NCI-H69 (cell line): ENCODE measurements at regions not wholly inside any gene's neighbourhood (a gene's known extent, or its start where the extent isn't known, plus 50 kb on each side); places are given as distances from the start of the nearest gene placed in this dataset.

Source experiments
- DNase-seq: peaks from one replicate; lab custom pipeline; 2025; lab: John Stamatoyannopoulos, UW

GRCh38 chr4:188197566-188197965, 58.3 kb downstream of the TRIML1 start:
- DNase-seq = no peak

DNA sequence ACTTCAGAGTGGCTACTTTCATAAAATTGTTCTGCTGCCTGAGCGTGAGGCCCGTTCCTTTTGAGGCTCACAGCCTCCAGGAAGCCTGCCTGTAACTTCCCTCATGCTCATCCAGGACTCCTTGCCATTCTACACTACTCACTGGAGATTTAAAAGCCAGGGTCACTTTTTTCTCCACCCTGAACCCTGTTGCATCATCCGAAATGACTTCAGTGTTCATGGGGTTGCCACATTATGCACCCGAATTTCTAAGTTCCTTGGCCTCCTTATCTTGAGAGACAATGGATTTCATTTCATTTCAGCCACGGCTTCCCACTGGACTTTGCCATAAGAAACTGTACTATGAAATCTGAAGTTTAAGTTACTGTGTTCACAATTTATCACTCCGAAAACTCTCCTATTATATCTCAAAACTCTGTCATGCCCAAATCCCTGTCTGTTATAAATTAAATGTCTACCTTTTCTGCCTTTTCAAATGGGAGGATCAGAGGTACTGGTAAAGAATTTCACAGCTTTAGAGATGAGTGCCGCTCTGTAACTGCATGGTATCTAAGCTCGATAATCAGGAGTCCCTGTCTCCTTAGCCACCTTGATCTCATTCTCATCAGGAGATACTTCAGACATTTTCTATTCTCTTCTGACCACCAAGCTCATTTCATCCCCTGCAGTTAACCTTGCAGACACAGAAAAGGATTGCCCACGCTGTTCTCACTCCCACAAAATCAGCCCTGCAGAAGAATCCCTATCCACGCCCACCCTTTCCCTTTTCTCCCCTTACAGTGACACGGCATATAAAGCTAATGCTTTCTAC, 59.9 kb downstream of the TRIML1 start:
- no peak for DNase-seq

DNA sequence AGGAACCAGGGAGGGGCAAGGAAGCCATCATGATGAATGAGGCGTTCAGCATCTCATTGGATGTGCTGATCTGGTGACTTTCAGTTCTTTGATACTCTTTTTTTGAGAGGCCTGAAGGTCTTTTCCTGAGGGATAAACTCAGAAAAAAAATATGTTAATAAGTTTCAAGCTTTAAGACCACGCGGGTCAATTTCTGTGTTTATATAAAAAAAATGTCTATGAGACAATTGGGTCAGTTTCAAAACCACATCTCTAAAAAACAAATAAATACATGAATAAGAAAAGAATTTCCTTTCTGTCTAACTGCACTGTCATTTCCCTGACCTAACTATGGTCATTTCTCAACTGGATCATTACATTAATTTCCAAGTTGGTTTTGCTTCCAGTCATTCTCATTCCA, 62.6 kb downstream of the TRIML1 start:
- no peak for DNase-seq

- no peak for DNase-seq
Measured at GRCh38 chr4:188206783-188207182, 67.5 kb downstream of the TRIML1 start.

DNA sequence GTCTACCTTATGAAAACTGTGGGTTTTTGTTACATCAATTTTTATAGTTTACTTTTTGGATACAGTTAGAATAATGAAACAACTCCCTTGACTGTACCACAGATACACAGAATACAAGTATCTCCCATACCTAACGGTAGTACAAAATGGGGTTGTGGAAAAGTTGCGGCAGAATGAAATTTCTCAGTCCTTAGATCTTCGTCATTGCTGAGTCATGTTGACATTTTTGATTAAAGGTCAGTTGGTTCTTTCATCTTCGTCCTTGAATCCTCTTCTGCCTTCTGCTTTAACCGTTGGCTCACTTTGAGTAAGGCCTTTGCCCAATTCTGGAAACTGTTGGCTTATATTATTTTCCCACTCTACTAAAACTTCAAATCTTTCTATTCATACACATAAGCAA, 75.6 kb downstream of the TRIML1 start:
- DNase-seq = no peak

DNA sequence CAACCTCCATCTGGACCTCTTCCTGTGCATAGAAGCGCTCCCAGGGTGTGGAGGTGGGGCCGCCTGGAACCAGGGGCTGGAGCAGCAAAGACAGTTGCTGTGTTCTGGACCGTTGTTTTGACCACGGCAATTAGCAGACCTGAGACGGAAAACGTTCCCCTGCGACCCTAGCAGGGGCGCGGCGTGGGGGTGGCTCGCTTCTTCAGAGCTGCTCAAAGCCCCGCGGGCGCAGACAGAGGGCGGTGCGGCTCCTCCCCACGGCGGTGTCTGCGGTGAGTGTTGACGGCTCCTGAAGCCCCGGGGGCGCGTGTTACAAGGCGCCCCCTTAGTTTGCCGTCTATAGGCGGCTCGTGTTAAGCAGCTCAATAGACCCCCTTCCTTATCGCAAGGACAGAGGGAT, 79.2 kb downstream of the TRIML1 start:
- peak; percentile 66 for DNase-seq

DNA sequence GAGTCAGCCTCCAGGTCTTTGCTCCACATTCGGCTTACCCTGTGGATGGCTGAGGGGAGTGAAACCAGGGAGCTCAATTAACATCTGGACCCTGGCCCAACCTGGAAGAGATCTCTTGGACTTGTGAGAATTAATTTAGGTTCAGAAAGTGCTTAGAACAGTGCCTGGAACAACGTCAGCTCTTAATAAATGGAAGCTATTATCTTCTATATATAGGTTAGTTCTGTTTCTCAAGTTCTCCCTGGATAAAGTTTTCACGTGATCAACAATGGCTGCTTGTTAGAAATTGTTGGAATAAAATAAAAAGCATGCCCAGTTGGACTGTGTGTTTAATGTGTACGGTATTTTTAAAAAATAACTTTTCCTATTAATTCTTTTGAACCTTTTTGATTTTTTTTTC, 80.8 kb downstream of the TRIML1 start:
- no peak for DNase-seq

DNA sequence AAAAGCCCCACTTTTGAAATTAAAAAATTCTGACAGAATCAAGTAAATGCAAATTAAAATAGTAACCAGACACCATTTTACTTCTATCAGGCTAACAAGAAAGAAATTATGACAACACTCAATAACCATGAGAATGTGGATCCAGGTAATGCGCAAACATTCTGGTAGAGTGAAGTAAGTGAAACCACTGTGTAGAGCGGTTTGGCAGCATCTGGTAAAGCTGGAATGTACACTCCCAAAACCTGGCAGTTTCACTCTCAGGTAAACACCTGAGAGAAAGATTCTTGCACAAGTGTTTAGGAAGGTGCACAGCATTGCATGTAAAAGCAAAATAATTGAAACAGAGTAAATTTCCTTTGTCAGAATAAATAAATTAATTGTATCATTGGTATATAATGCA, 81.8 kb downstream of the TRIML1 start:
- no peak for DNase-seq

- no peak for DNase-seq
Measured at GRCh38 chr4:188228279-188228678, 89.0 kb downstream of the TRIML1 start.

DNA sequence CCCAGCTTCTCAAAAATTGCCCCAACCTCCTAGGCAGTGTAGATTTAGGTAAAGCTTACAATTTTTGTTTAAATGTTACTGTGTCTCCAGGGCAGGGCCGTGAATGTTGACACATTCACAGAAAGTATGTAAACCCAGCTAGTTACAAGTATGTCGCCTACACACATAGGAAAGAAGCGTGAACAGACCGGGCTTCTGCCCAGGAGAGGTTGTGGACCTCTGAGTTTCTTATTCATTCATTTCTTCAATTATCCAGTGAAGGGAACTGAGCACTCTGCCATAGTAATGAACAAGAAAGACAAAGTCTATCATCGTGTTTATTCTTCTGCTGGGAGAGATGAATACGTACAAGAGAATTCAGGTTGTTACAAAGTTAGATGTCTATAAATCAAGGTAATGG, 93.2 kb downstream of the TRIML1 start:
- DNase-seq = no peak

DNA sequence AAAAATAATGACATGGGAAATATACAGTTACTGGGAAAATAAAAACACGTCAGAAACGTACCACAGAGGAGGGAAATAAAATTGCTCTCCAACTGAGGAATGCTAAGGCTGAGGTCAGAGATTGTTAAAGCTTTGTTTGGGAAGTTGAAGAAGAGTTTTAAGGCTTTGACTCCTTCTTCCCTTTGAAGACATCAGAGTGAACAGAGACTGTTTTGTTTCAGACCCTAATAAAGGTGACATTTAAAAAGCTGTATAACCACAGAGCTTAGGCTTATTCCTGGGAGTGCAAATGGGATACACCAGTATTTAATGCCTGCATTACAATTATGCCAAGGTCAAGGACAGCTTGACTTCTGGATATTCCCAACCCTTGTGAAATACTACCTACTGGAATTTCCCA, 102.8 kb downstream of the TRIML1 start:
- DNase-seq = no peak

DNA sequence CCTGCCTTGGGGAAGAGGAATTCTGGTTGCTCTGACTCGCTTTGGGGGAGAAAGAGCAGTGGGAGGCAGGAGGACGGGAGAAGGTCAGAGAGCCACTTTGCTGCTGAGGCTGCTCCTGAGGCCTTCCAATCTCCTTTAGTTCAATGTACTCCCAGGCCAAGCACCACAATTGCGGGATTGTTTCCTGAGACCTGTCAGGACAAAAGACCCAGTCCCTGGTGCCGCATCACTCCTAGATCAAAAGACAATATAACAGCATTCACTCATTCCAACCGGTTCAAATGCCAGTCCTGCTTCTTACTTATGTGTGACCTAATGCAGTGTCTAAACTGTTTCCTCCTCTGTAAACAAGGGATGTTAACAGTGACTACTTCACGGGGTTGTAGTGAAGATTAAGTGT, 106.4 kb downstream of the TRIML1 start:
- DNase-seq = no peak

- DNase-seq = peak; percentile 1
Measured at GRCh38 chr4:188246488-188246887, 107.2 kb downstream of the TRIML1 start.

- no peak for DNase-seq
Measured at GRCh38 chr4:188254211-188254610, 115.0 kb downstream of the TRIML1 start.

DNA sequence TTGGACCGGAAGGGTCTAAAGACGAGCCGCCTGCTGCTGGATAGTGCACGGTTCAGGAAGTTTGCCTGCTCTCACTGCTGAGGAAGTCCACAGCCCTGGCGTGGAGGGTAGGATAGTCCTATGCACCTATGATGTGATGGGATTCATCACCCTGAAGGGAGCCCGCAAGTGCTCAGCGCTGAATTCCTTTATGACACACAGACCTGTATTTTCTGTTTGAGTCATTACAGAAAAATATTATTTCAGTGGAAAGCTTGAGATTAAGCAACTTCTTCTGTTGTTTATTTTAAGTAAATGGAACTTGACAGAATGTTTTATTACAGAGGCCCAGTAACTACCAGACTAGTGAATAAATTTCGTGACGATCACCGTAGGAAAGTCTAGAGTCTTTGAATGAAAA, 123.2 kb downstream of the TRIML1 start:
- DNase-seq = no peak

- DNase-seq = no peak
Measured at GRCh38 chr4:188263321-188263720, 124.1 kb downstream of the TRIML1 start.

DNA sequence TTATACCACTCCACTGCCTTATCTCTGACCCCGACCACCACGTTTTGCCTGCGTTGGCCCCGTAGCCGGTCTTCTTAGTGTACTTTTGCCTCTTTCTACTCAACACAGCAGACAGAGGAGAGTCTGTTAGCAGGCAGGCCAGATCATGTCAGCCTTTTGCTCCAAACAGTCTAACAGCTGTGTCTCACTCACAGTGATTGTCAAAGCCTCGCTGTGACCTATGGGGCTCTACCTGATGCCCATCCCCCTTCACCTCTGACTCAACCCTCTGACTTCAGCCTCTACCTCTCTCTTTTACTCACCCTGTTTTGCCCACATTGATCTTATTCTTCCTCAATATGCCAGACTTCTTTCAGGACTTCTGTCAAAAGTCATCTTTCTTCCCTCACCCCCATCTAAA, 127.1 kb downstream of the TRIML1 start:
- DNase-seq = no peak

DNA sequence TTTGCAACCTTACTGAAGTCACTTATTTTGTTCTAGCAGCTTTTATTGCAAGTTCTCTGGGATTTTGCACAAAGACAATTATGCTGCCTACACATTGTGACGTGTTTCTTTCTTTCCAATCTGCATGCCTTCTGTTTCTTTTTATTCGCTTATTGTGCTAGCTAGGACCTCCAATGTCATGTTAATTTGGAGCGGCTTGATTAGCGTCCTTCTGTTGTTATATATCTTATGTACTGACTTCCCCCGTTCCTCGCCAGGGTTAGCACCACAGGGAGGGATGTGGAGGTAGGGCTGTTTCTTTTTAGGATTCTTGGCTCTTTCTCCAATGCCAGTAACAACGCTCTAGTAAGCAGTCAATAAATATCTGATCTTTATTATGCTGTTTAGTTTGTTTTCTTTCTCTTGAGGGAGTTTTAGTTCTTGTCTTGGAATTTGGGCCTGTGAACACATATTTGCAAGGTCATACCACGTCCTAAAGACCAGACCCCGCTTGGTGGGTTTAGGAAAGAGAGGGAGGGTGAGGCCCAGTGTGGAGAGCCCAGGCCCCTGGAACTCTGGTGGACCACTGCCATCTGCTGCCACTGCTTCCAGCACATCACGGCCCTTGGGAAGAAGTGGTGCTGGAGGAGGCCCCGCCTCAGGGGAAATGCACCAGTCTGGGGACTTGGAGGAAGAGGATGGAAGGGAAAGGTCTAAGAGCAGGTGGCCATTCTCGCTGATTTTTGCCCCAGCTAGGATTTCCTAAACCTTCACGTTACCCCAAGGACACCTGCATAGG, 129.1 kb downstream of the TRIML1 start:
- no peak for DNase-seq

DNA sequence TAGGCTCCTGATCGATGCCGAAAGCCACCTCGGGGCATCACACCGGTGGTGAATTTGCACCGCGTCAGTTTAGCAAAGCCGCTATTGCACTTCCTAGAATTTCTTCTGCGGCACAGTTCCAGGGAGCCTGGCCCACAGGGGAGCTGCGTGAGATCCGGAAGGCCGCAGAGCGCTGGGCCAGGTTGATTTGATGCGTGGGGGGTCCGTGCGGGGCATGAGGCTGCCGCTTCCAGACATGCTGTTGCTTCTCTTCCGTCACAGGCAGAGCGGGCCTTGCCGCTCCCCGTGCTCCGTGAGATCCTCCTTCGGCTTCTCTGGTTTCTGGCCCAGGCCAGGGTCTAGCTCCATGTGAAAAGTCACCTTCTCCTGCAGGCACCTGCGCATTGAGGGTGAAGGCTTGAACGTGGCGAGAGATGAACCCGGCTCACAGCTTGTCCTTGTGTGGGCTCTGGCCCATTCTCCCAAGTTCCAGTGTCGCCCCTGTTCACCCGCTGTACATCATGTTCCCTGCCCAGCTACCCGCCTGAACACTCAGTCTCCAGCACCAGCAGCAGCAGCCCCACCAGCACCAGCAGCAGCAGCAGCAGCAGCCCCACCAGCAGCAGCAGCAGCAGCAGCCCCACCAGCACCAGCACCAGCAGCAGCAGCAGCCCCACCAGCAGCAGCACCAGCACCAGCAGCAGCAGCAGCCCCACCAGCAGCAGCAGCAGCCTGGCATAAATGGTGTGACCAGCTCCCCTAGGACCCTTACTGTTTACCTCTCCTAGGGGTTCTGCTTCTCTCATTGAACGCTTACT, 131.2 kb downstream of the TRIML1 start:
- DNase-seq = no peak

DNA sequence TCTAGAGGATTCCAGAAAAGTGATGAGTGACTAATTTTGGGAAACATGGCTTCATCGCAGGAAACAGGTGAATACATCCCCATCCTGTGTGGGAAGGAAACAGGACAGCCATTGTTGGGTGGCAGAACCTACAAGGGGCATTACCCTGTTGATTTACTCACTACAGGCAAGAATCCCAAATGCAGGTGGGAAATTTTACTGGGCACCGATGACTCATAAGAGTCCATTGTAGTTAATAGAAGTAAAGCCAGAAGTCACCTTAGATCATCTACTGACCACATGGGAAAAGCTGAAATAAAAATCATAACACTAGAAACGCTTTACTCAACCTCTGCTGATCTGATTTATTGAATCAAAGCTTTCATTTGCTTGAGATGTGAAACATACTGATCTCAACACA, 136.4 kb downstream of the TRIML1 start:
- DNase-seq = no peak

GRCh38 chr4:188279184-188279583, 139.9 kb downstream of the TRIML1 start:
- DNase-seq = no peak

GRCh38 chr4:188282471-188283232, 143.4 kb downstream of the TRIML1 start:
- DNase-seq = no peak
